Liver (tissue), 8 donors: ENCODE measurements at regions not wholly inside any gene's neighbourhood (a gene's known extent, or its start where the extent isn't known, plus 50 kb on each side); places are given as distances from the start of the nearest gene placed in this dataset.

Experiments
- DNase-seq: peaks from one replicate; pipeline ENCODE4 v3.0.0-alpha.2; 2017; ENCODE audit warnings: low spot score
- H3K27ac ChIP-seq, 2 donors: one replicate each; pipeline ENCODE4 v1.7.0; 2013; ENCODE audit warnings: inconsistent platforms in 2 of 2, low read length in 2 of 2, control low read depth in 1 of 2, low read depth in 1 of 2, mild to moderate bottlenecking in 1 of 2
- H3K27me3 ChIP-seq, 4 donors: one replicate each; pipeline versions ENCODE4 v1.6.1 to v1.7.0; 2013; ENCODE audit warnings: low read length in 3 of 4, inconsistent platforms in 1 of 4, mild to moderate bottlenecking in 1 of 4, moderate library complexity in 1 of 4; ENCODE audit not compliant: control insufficient read depth in 4 of 4, insufficient read depth in 4 of 4
- H3K36me3 ChIP-seq, 4 donors: one replicate each; pipeline versions ENCODE4 v1.6.1 to v1.7.0; 2013; ENCODE audit warnings: low read length in 3 of 4, mild to moderate bottlenecking in 3 of 4, low read depth in 1 of 4, moderate library complexity in 1 of 4; ENCODE audit not compliant: control insufficient read depth in 4 of 4, insufficient read depth in 3 of 4
- H3K4me1 ChIP-seq, 4 donors: one replicate each; pipeline versions ENCODE4 v1.6.1 to v1.7.0; 2013; ENCODE audit warnings: low read length in 3 of 4, mild to moderate bottlenecking in 3 of 4, moderate library complexity in 1 of 4; ENCODE audit not compliant: control insufficient read depth in 4 of 4, insufficient read depth in 4 of 4
- H3K4me3 ChIP-seq, 3 donors: one replicate each; pipeline versions ENCODE4 v1.6.1 to v1.7.0; 2013; ENCODE audit warnings: low read length in 3 of 3, control low read depth in 1 of 3, low read depth in 1 of 3, mild to moderate bottlenecking in 1 of 3
- H3K9ac ChIP-seq, 2 donors: one replicate each; pipeline ENCODE4 v1.7.0; 2013; ENCODE audit warnings: low read length in 2 of 2, mild to moderate bottlenecking in 2 of 2, moderate library complexity in 2 of 2, control low read depth in 1 of 2, low read depth in 1 of 2
- H3K9me3 ChIP-seq, 4 donors: one replicate each; pipeline versions ENCODE4 v1.6.1 to v1.7.0; 2013; ENCODE audit warnings: low read length in 3 of 4; ENCODE audit not compliant: control insufficient read depth in 4 of 4
- ATF3 ChIP-seq: IDR thresholded peaks from 2 replicates; pipeline ENCODE4 v1.6.1; 2016; ENCODE audit warnings: antibody characterized with exemption
- EGR1 ChIP-seq, 2 donors: IDR thresholded peaks; 2 replicates each; pipeline ENCODE4 v1.6.1; 2016 to 2018; ENCODE audit warnings: antibody characterized with exemption in 2 of 2, low read depth in 2 of 2
- FOXA1 ChIP-seq: IDR thresholded peaks from 2 replicates; pipeline ENCODE4 v1.6.1; 2016; ENCODE audit warnings: antibody characterized with exemption
- FOXA2 ChIP-seq: IDR thresholded peaks from 2 replicates; pipeline ENCODE4 v1.6.1; 2016; ENCODE audit warnings: antibody characterized with exemption
- GABPA ChIP-seq, 2 donors: IDR thresholded peaks in 1 of 2; conservative IDR thresholded peaks in 1 of 2; 2 replicates each; pipeline ENCODE4 v1.6.1; 2016; ENCODE audit warnings: antibody characterized with exemption in 2 of 2, mild to moderate bottlenecking in 1 of 2, moderate library complexity in 1 of 2
- HNF4A ChIP-seq, 2 donors: conservative IDR thresholded peaks; 2 replicates each; pipeline ENCODE4 v1.6.1; 2016; ENCODE audit warnings: antibody characterized with exemption in 2 of 2, mild to moderate bottlenecking in 2 of 2
- HNF4G ChIP-seq: IDR thresholded peaks from 2 replicates; pipeline ENCODE4 v1.6.1; 2016; ENCODE audit warnings: antibody characterized with exemption
- NR2F2 ChIP-seq: IDR thresholded peaks from 2 replicates; pipeline ENCODE4 v1.6.1; 2016; ENCODE audit warnings: antibody characterized with exemption
- RAD21 ChIP-seq, 2 donors: IDR thresholded peaks; 2 replicates each; pipeline ENCODE4 v1.6.1; 2016; ENCODE audit warnings: antibody characterized with exemption in 2 of 2, mild to moderate bottlenecking in 2 of 2
- REST ChIP-seq: IDR thresholded peaks from 2 replicates; pipeline ENCODE4 v1.6.1; 2016; ENCODE audit warnings: antibody characterized with exemption, mild to moderate bottlenecking
- RXRA ChIP-seq, 2 donors: IDR thresholded peaks; 2 replicates each; pipeline ENCODE4 v1.6.1; 2017 to 2018; ENCODE audit warnings: antibody characterized with exemption in 2 of 2, mild to moderate bottlenecking in 1 of 2
- SP1 ChIP-seq: IDR thresholded peaks from 2 replicates; pipeline ENCODE4 v1.6.1; 2018; ENCODE audit warnings: antibody characterized with exemption, mild to moderate bottlenecking
- TAF1 ChIP-seq: conservative IDR thresholded peaks from 2 replicates; pipeline ENCODE4 v1.6.1; 2016; ENCODE audit warnings: antibody characterized with exemption, mild to moderate bottlenecking
- YY1 ChIP-seq: IDR thresholded peaks from 2 replicates; pipeline ENCODE4 v1.6.1; 2016; ENCODE audit warnings: antibody characterized with exemption, mild to moderate bottlenecking
- WGBS: extraction: QIAGEN DNeasy Blood & Tissue Kit; methylation state at CpG from one replicate; pipeline ENCODE4 v1.1.7; 2013; 5-methylcytosine and 5-hydroxymethylcytosine counted together
- TF ChIP-seq, protein P1 (sequence below): IDR thresholded peaks from 2 replicates; pipeline ENCODE4 v1.6.1; 2016; ENCODE audit warnings: antibody characterized with exemption
- TF ChIP-seq, protein P2 (sequence below): IDR thresholded peaks from 2 replicates; pipeline ENCODE4 v1.6.1; 2016; ENCODE audit warnings: antibody characterized with exemption
- TF ChIP-seq, protein P3 (sequence below): fragments of 150-350 bp; IDR thresholded peaks from 2 replicates; pipeline ENCODE4 v1.5.1; 2017; ENCODE audit warnings: improper control_type of control experiment, low read depth, low read length; ENCODE audit not compliant: missing input control
- donor health status: healthy.
- donor health status: healthy.
- donor health status: healthy.
- donor health status: healthy.
- donor health status: healthy.

DNA sequence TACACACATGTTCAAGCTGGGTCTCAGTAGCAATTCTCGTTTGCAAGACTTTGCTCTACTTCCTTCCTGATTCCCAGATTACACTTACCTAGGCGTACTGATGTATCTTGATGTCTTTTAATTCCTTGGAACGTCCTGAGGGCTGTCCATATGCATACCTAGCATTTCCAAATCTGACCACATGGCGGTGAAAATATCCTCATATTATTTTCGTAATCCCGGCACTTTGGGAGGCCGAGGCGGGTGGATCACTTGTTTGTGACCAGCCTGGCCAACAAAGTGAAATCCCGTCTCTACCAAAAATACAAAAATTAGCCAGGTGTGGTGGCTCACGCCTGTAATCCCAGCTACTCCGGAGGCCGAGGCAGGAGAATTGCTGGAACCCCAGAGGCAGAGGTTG is 1786.3 kb upstream of the TENM3 start:
- TF ChIP-seq HNF4G (no peak), GABPA (IDR thresholded peaks at IDR 0.05 in 1 of 2, conservative IDR thresholded peaks at IDR 0.05 in 1 of 2) (no peak), FOXA2 (no peak), HNF4A (conservative IDR thresholded peaks at IDR 0.05) (no peak), RAD21 (IDR thresholded peaks at IDR 0.05) (no peak), FOXA1 (no peak)
- Histone ChIP-seq H3K27me3 (no peaks in the 10 kb centered on the region), H3K9me3 (no peaks in the 10 kb centered on the region), H3K4me1 (no peaks in the 10 kb centered on the region), H3K9ac (no peak overlapping the region), H3K4me3 (no peak overlapping the region), H3K27ac (no peak overlapping the region), H3K36me3 (no peaks in the 10 kb centered on the region)
- 84% methylated on average over 12 of the region's 12 CpGs for WGBS
- DNase-seq: no peak

GRCh38 chr4:180462116-180462515 is 1781.1 kb upstream of the TENM3 start:
- H3K9ac ChIP-seq: no peak overlapping the region
- no peak for DNase-seq
- no peaks in the 10 kb centered on the region for H3K4me1 ChIP-seq
- no peaks in the 10 kb centered on the region for H3K36me3 ChIP-seq
- TF ChIP-seq, protein P1, sequence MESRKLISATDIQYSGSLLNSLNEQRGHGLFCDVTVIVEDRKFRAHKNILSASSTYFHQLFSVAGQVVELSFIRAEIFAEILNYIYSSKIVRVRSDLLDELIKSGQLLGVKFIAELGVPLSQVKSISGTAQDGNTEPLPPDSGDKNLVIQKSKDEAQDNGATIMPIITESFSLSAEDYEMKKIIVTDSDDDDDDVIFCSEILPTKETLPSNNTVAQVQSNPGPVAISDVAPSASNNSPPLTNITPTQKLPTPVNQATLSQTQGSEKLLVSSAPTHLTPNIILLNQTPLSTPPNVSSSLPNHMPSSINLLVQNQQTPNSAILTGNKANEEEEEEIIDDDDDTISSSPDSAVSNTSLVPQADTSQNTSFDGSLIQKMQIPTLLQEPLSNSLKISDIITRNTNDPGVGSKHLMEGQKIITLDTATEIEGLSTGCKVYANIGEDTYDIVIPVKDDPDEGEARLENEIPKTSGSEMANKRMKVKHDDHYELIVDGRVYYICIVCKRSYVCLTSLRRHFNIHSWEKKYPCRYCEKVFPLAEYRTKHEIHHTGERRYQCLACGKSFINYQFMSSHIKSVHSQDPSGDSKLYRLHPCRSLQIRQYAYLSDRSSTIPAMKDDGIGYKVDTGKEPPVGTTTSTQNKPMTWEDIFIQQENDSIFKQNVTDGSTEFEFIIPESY: no peak
- TF ChIP-seq FOXA1: no peak
- TF ChIP-seq, protein P2, sequence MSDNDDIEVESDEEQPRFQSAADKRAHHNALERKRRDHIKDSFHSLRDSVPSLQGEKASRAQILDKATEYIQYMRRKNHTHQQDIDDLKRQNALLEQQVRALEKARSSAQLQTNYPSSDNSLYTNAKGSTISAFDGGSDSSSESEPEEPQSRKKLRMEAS: no peak
- no peak for TF ChIP-seq RXRA (IDR thresholded peaks at IDR 0.05)
- TF ChIP-seq FOXA2: no peak
- no peak for TF ChIP-seq YY1
- TF ChIP-seq TAF1: no peak
- no peak for TF ChIP-seq ATF3
- no peak for TF ChIP-seq GABPA (IDR thresholded peaks at IDR 0.05 in 1 of 2, conservative IDR thresholded peaks at IDR 0.05 in 1 of 2)
- no peak for TF ChIP-seq SP1
- TF ChIP-seq HNF4A (conservative IDR thresholded peaks at IDR 0.05): no peak
- no peak for TF ChIP-seq RAD21 (IDR thresholded peaks at IDR 0.05)
- TF ChIP-seq NR2F2: no peak
- no peak for TF ChIP-seq EGR1 (IDR thresholded peaks at IDR 0.05; ENCODE audit: low read depth in 2 of 2)
- no peak for TF ChIP-seq REST
- TF ChIP-seq HNF4G: no peak
- TF ChIP-seq, protein P3, sequence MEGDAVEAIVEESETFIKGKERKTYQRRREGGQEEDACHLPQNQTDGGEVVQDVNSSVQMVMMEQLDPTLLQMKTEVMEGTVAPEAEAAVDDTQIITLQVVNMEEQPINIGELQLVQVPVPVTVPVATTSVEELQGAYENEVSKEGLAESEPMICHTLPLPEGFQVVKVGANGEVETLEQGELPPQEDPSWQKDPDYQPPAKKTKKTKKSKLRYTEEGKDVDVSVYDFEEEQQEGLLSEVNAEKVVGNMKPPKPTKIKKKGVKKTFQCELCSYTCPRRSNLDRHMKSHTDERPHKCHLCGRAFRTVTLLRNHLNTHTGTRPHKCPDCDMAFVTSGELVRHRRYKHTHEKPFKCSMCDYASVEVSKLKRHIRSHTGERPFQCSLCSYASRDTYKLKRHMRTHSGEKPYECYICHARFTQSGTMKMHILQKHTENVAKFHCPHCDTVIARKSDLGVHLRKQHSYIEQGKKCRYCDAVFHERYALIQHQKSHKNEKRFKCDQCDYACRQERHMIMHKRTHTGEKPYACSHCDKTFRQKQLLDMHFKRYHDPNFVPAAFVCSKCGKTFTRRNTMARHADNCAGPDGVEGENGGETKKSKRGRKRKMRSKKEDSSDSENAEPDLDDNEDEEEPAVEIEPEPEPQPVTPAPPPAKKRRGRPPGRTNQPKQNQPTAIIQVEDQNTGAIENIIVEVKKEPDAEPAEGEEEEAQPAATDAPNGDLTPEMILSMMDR: no peak
- H3K27me3 ChIP-seq: no peaks in the 10 kb centered on the region
- WGBS: 93% methylated on average over 6 of the region's 6 CpGs
- no peaks in the 10 kb centered on the region for H3K9me3 ChIP-seq
- no peak overlapping the region for H3K4me3 ChIP-seq
- H3K27ac ChIP-seq: no peak overlapping the region
